Glomerular endothelial cell (primary cell): ENCODE measurements at regions not wholly inside any gene's neighbourhood (a gene's known extent, or its start where the extent isn't known, plus 50 kb on each side); places are given as distances from the start of the nearest gene placed in this dataset.

Experiments used
- DNase-seq: peaks from one replicate; pipeline ENCODE4 v3.0.0-alpha.2; 2011; ENCODE audit warnings: low read depth, low spot score; ENCODE audit errors: extremely low read depth

- no peak for DNase-seq
Observed at GRCh38 chr11:26023057-26023456, 308.9 kb upstream of the ANO3 start.

- DNase-seq = no peak
Observed at GRCh38 chr11:26025676-26026075, 306.3 kb upstream of the ANO3 start.

GRCh38 chr11:26026078-26026477 lies 305.9 kb upstream of the ANO3 start:
- DNase-seq = no peak

- no peak for DNase-seq
Observed at GRCh38 chr11:26027887-26028286, 304.0 kb upstream of the ANO3 start.

GRCh38 chr11:26028393-26028911 lies 303.5 kb upstream of the ANO3 start:
- no peak for DNase-seq

- DNase-seq = no peak
Observed at GRCh38 chr11:26030399-26030798, 301.5 kb upstream of the ANO3 start.

GRCh38 chr11:26032241-26032640 lies 299.7 kb upstream of the ANO3 start:
- DNase-seq = no peak

GRCh38 chr11:26035696-26036095 lies 296.2 kb upstream of the ANO3 start:
- no peak for DNase-seq

- DNase-seq = no peak
Observed at GRCh38 chr11:26037716-26038115, 294.2 kb upstream of the ANO3 start.

- no peak for DNase-seq
Observed at GRCh38 chr11:26040339-26040738, 291.6 kb upstream of the ANO3 start.

GRCh38 chr11:26042113-26042512 lies 289.8 kb upstream of the ANO3 start:
- DNase-seq = no peak

GRCh38 chr11:26043665-26044064 lies 288.3 kb upstream of the ANO3 start:
- DNase-seq = no peak

- DNase-seq = no peak
Observed at GRCh38 chr11:26044389-26044788, 287.5 kb upstream of the ANO3 start.

- DNase-seq = no peak
Observed at GRCh38 chr11:26045082-26045481, 286.8 kb upstream of the ANO3 start.

- DNase-seq = no peak
Observed at GRCh38 chr11:26048271-26048670, 283.7 kb upstream of the ANO3 start.

- no peak for DNase-seq
Observed at GRCh38 chr11:26053966-26054365, 278.0 kb upstream of the ANO3 start.

- no peak for DNase-seq
Observed at GRCh38 chr11:26062660-26063059, 269.3 kb upstream of the ANO3 start.

- DNase-seq = no peak
Observed at GRCh38 chr11:26063915-26064314, 268.0 kb upstream of the ANO3 start.

GRCh38 chr11:26065944-26066343 lies 266.0 kb upstream of the ANO3 start:
- peak; percentile 55 for DNase-seq

GRCh38 chr11:26070714-26071380 lies 261.1 kb upstream of the ANO3 start:
- no peak for DNase-seq

GRCh38 chr11:26072614-26073153 lies 259.2 kb upstream of the ANO3 start:
- no peak for DNase-seq

- DNase-seq = no peak
Observed at GRCh38 chr11:26073646-26074045, 258.3 kb upstream of the ANO3 start.
